Activated CD4-positive, alpha-beta T cell treated with anti-CD3 and anti-CD28 coated beads, Interleukin-2, Interleukin-6, amounts not matched to agents 100 ng/mL and 50 ng/mL, durations not matched to agents 16 hours and 8 hours (primary cell): ENCODE measurements at regions not wholly inside any gene's neighbourhood (a gene's known extent, or its start where the extent isn't known, plus 50 kb on each side); places are given as distances from the start of the nearest gene placed in this dataset.

ENCODE experiments used
- DNase-seq: peaks from one replicate; pipeline ENCODE4 v3.0.0-alpha.2; 2020

GRCh38 chr11:127625402-127625801 lies 624.8 kb upstream of the KIRREL3 start:
- DNase-seq = no peak

- no peak for DNase-seq
Measured at GRCh38 chr11:127624306-127624856, 623.8 kb upstream of the KIRREL3 start.

- DNase-seq = no peak
Measured at GRCh38 chr11:127622686-127623085, 622.1 kb upstream of the KIRREL3 start.

GRCh38 chr11:127620671-127621070 lies 620.1 kb upstream of the KIRREL3 start:
- no peak for DNase-seq

- DNase-seq = no peak
Measured at GRCh38 chr11:127619946-127620345, 619.4 kb upstream of the KIRREL3 start.

- no peak for DNase-seq
Measured at GRCh38 chr11:127618721-127619120, 618.2 kb upstream of the KIRREL3 start.

GRCh38 chr11:127616158-127616557 lies 615.6 kb upstream of the KIRREL3 start:
- DNase-seq = no peak

GRCh38 chr11:127612607-127613006 lies 612.0 kb upstream of the KIRREL3 start:
- DNase-seq = no peak

GRCh38 chr11:127609025-127609773 lies 608.6 kb upstream of the KIRREL3 start:
- DNase-seq = no peak

GRCh38 chr11:127607487-127608085 lies 607.0 kb upstream of the KIRREL3 start:
- no peak for DNase-seq

GRCh38 chr11:127601578-127601977 lies 601.0 kb upstream of the KIRREL3 start:
- DNase-seq = no peak

- DNase-seq = no peak
Measured at GRCh38 chr11:127600674-127601073, 600.1 kb upstream of the KIRREL3 start.

- no peak for DNase-seq
Measured at GRCh38 chr11:127598476-127598875, 597.9 kb upstream of the KIRREL3 start.

GRCh38 chr11:127596433-127596832 lies 595.9 kb upstream of the KIRREL3 start:
- no peak for DNase-seq

- no peak for DNase-seq
Measured at GRCh38 chr11:127592371-127592770, 591.8 kb upstream of the KIRREL3 start.

GRCh38 chr11:127590314-127590713 lies 589.7 kb upstream of the KIRREL3 start:
- no peak for DNase-seq

GRCh38 chr11:127588431-127588830 lies 587.9 kb upstream of the KIRREL3 start:
- DNase-seq = no peak

GRCh38 chr11:127587511-127587910 lies 586.9 kb upstream of the KIRREL3 start:
- no peak for DNase-seq

GRCh38 chr11:127576210-127576609 lies 575.6 kb upstream of the KIRREL3 start:
- DNase-seq = no peak

GRCh38 chr11:127574478-127574877 lies 573.9 kb upstream of the KIRREL3 start:
- no peak for DNase-seq

GRCh38 chr11:127568891-127569290 lies 568.3 kb upstream of the KIRREL3 start:
- DNase-seq = no peak

- DNase-seq = no peak
Measured at GRCh38 chr11:127567237-127567932, 566.8 kb upstream of the KIRREL3 start.

- no peak for DNase-seq
Measured at GRCh38 chr11:127564810-127565209, 564.2 kb upstream of the KIRREL3 start.

- DNase-seq = no peak
Measured at GRCh38 chr11:127559978-127560377, 559.4 kb upstream of the KIRREL3 start.
